AG04450 (cell line): ENCODE measurements at regions not wholly inside any gene's neighbourhood (a gene's known extent, or its start where the extent isn't known, plus 50 kb on each side); places are given as distances from the start of the nearest gene placed in this dataset.

Source experiments
- CTCF ChIA-PET: fragments of 300-600, 350-600 bp; formaldehyde crosslinking; extraction: SDS; loops from one replicate; lab custom pipeline; 2022; ENCODE audit warnings: antibody characterized with exemption, inconsistent platforms; lab: Charles Lee
- POLR2A ChIA-PET: fragments of 350-600 bp; formaldehyde crosslinking; extraction: SDS; loops from one replicate; lab custom pipeline; 2021; ENCODE audit warnings: antibody characterized with exemption, inconsistent platforms; lab: Yijun Ruan, JAX
- DNase-seq: peaks from one replicate; pipeline ENCODE4 v3.0.0-alpha.2; 2011; ENCODE audit warnings: low read depth, low spot score
- H3K27ac ChIP-seq: one replicate; pipeline ENCODE4 v1.5.1; 2012; ENCODE audit warnings: low read depth, low read length, control low read depth
- H3K27me3 ChIP-seq: one replicate; pipeline ENCODE4 v1.6.0; 2012; ENCODE audit warnings: low read length; ENCODE audit not compliant: control insufficient read depth, insufficient read depth
- H3K4me3 ChIP-seq: 2 replicates; pipeline ENCODE4 v1.5.1; 2011; ENCODE audit warnings: mild to moderate bottlenecking, low read depth, low read length, control low read depth
- H3K9me3 ChIP-seq: 2 replicates; pipeline ENCODE4 v1.5.1; 2012; ENCODE audit warnings: low read length; ENCODE audit not compliant: control insufficient read depth, insufficient read depth
- TF ChIP-seq, protein P1 (sequence below): IDR thresholded peaks from 2 replicates; pipeline ENCODE4 v1.5.1; 2011; ENCODE audit warnings: low read depth, low read length, control low read depth, inconsistent platforms

GRCh38 chr3:176571926-176572325, 625.4 kb downstream of the TBL1XR1 start:
- TF ChIP-seq, protein P1, sequence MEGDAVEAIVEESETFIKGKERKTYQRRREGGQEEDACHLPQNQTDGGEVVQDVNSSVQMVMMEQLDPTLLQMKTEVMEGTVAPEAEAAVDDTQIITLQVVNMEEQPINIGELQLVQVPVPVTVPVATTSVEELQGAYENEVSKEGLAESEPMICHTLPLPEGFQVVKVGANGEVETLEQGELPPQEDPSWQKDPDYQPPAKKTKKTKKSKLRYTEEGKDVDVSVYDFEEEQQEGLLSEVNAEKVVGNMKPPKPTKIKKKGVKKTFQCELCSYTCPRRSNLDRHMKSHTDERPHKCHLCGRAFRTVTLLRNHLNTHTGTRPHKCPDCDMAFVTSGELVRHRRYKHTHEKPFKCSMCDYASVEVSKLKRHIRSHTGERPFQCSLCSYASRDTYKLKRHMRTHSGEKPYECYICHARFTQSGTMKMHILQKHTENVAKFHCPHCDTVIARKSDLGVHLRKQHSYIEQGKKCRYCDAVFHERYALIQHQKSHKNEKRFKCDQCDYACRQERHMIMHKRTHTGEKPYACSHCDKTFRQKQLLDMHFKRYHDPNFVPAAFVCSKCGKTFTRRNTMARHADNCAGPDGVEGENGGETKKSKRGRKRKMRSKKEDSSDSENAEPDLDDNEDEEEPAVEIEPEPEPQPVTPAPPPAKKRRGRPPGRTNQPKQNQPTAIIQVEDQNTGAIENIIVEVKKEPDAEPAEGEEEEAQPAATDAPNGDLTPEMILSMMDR = no peak
- H3K9me3 ChIP-seq = no peaks in the 10 kb centered on the region
- no peaks in the 10 kb centered on the region for H3K27me3 ChIP-seq
- no peak overlapping the region for H3K4me3 ChIP-seq
- no peak for DNase-seq
- no peak overlapping the region for H3K27ac ChIP-seq
- ChIA-PET POLR2A (no interaction called here), CTCF (no interaction called here)

DNA sequence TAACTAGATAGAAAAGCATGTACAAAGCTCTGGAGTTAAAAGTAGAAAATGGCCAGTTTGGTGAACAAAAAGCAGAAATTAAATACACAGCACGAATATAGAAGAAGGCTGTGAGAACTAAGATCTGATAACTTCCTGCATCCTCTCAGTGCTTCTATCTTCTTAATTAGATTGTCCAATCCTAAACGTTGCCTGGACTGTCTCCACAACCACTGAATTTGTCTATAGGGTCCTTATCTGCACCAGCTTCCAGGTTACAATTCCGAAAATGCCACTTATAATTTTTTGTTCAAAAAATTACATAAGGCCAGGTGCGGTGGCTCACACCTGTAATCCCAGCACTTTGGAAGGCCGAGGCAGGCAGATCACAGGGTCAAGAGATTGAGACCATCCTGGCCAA, 626.3 kb downstream of the TBL1XR1 start:
- CTCF ChIA-PET = no interaction called here

DNA sequence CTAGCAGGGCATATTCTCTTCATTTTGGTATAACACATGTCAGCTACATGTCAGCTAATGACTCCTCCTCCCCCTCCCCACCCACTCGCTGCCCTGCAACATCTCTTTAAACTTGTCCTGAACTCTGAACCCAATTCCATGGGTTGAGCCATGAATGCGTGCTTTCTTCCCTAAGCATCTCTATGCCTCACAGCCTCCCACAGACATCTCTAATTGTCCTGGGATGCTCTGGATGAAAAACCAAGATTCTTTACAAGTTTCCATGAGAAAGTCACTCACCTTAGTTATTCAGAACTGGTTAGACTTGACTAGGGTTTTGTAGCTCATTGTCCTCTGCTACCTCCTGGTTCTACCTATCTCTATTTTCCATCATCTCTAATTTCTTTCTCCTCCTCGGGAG, 629.1 kb downstream of the TBL1XR1 start:
- Histone ChIP-seq H3K27me3 (no peaks in the 10 kb centered on the region), H3K27ac (no peak overlapping the region), H3K4me3 (no peak overlapping the region), H3K9me3 (no peaks in the 10 kb centered on the region)
- ChIA-PET CTCF (no interaction called here), POLR2A (no interaction called here)
- TF ChIP-seq, protein P1 = no peak
- no peak for DNase-seq

More for the DNA sequence above, 626.3 kb downstream of the TBL1XR1 start:
- H3K4me3 ChIP-seq = no peak overlapping the region
- POLR2A ChIA-PET = no interaction called here
- H3K27me3 ChIP-seq = no peaks in the 10 kb centered on the region
- H3K9me3 ChIP-seq = no peaks in the 10 kb centered on the region
- no peak for DNase-seq
- H3K27ac ChIP-seq = no peak overlapping the region
- TF ChIP-seq, protein P1 = no peak

DNA sequence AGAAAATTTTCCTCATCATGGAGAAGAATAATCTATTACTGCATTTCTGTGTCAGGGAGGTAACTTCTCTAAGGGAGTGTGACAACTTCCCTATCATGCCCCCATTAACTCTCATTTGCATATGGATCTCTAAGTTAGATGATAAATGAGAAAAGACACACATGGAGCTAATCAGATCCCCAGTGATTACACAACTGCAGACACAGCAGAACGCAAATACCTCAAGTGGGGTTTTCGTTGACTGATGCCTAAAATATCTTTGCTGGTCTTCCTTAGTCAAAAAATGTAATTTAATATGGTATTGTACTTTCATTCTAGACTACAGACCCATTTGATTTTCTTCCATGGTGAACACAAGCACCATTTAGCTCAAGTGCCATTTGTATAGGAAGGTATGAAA, 630.5 kb downstream of the TBL1XR1 start:
- CTCF ChIA-PET = no interaction called here
- no peaks in the 10 kb centered on the region for H3K27me3 ChIP-seq
- H3K4me3 ChIP-seq = no peak overlapping the region
- TF ChIP-seq, protein P1 = no peak
- no peak overlapping the region for H3K27ac ChIP-seq
- no peaks in the 10 kb centered on the region for H3K9me3 ChIP-seq
- no peak for DNase-seq
- POLR2A ChIA-PET = no interaction called here

DNA sequence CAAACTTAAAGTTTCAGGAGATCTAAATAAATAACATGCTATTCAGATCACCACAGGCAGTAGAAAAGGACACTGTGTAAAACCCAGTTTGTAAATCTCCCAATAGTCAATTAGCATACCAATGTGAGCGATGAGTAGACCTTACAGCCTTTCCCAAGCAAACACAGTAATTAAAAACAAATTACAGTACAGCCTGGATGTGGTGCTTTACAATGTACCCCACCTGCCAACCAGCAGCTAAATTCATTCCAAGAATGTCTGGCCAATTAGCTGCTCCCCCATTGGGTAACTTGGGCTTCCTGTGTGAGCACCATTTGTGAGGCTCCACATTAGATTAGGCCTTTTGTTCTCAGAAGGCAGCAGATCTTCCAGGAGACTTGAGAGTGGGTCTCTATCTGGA, 635.0 kb downstream of the TBL1XR1 start:
- H3K27me3 ChIP-seq = no peaks in the 10 kb centered on the region
- ChIA-PET POLR2A (no interaction called here), CTCF (no interaction called here)
- DNase-seq = no peak
- H3K27ac ChIP-seq = no peak overlapping the region
- no peak overlapping the region for H3K4me3 ChIP-seq
- TF ChIP-seq, protein P1 = no peak
- H3K9me3 ChIP-seq = no peaks in the 10 kb centered on the region
